Left cardiac atrium (tissue), 4 donors: ENCODE measurements at regions not wholly inside any gene's neighbourhood (a gene's known extent, or its start where the extent isn't known, plus 50 kb on each side); places are given as distances from the start of the nearest gene placed in this dataset.

Source experiments
- ATAC-seq, 2 donors: fragments of 200-7000 bp; cut with Tn5 transposase; one replicate each; pipeline ENCODE4 v1.9.1; 2020; ENCODE audit warnings: mild to moderate bottlenecking in 2 of 2, moderate library complexity in 2 of 2
- DNase-seq: peaks from one replicate; pipeline ENCODE4 v3.0.0-alpha.2; 2020
- intact Hi-C, 2 donors: fragments of 100-400 bp; cut with DNase I; formaldehyde crosslinking; loops; one replicate each; pipeline versions ENCODE4 v1.14.1 to v1.15.1; 2022 to 2023
- donor health status: DM: no; HTN: yes; CAD: no.
- donor health status: DM: no; HTN: yes; CAD: no; lungs with severe emphysema.
- donor health status: DM: yes; HTN: yes; CAD: no.
- donor health status: Dilated cardiomyopathy.

DNA sequence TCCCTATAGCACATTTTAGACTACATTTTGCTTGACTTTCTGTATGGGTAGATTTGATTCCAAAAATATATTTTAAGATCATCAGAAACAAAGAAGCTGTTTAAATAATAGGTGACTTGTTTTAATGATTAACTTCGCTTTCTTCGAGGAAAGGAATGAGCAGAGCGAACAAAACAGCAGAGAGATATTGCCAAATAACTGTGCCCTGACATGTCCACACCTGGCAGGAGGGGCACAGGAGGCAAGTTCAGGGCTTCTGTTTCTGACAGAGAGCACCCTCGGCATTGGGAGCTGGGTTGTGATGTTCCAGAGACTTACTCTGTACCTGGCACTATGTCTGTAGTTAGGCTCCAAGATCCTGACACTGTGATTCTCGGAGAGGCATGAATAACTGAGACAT is 155.7 kb upstream of the SASH1 start:
- no peak for ATAC-seq
- intact Hi-C loops: no loop called here

DNA sequence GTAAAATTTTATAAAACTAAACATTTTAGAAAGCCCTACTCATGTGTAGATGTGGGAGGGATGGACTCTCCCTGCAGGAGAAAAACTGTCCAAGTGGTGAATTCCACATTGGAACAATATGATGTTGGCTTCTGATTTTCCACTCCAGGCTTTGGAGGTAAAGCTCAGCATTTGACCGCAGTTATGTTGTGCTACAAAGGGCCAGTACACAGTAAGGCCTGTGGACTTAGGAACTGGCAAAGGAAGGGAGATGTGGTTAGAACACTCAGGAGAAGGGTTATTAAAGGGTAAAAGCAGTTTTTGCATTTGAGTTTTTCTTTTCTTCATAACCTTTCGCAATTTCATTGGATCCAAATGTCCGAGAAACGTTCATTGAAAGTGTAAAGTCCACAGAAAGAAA is 150.3 kb upstream of the SASH1 start:
- intact Hi-C loops: no loop called here
- no peak for DNase-seq
- peak; percentile 81 to 90 for ATAC-seq

More for the DNA sequence above, 155.7 kb upstream of the SASH1 start:
- DNase-seq: no peak

DNA sequence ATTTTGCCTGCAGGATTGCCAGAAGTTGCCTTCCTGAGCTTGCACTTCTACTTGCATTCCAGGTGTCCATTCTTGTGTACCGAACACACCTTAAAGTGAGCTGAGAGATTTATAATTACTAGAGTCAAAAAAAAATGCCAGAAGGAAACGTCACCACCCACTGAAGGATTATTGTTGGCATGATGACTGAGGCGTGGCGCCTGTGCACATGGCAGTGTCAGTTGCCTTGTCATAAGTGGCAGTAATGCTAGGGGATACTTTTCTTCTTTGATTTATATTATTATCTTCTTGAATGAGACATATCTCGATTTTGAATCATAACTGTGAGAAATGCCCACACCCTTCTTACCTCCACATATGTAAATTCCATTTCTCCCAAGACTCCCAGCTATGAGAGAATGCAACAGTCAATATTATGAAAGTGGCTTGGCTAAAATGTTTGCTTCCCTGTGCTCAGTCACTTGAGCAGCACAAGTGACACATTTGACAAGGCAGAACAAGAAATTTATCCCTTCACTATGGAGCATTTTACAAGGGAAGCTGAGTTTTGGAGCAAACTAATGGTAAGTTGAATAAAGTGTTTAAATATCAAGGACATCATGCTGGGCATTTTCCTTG is 149.5 kb upstream of the SASH1 start:
- intact Hi-C loops: no loop called here
- DNase-seq (no peak), ATAC-seq (no peak)

DNA sequence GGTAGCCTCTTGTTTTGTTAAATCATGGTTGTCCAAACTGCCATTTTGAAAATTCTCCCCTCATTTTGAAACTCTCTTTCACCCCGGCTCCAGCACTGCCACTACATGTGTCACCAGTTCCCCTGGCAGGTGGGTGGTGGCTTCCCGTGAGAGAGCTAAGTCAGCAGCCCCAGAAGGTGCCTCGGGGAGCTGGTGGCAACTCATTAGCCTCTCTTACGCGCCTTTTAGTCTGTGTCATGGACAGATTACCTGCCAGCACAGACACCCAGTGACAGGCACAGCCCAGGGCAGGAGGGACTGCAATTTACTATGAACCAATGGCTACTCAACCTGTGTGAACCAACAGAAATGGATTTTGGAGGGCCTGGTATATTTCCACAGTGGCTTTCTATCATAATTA is 147.1 kb upstream of the SASH1 start:
- intact Hi-C loops: no loop called here
- ATAC-seq (no peak), DNase-seq (no peak)

DNA sequence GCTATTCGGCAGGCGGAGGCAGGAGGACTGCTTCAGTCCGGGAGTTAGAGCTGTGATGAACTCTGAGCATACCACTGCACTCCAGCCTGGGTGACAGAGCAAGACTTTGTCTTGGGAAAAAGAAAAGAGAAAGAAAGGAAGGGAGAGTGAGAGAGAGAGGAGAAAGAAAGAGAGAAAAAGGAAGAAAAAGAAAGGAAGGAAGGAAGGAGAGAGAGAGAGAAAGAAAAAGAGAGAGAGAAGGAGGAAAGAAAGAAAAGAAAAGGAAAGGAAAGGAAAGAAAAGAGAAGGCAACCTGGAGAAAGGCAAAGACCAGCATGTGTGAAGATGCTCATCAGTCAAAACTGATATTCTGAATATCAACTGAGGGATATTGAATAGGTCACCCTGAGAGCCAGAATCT is 143.1 kb upstream of the SASH1 start:
- ATAC-seq (no peak), DNase-seq (no peak)
- intact Hi-C loops: no loop called here

DNA sequence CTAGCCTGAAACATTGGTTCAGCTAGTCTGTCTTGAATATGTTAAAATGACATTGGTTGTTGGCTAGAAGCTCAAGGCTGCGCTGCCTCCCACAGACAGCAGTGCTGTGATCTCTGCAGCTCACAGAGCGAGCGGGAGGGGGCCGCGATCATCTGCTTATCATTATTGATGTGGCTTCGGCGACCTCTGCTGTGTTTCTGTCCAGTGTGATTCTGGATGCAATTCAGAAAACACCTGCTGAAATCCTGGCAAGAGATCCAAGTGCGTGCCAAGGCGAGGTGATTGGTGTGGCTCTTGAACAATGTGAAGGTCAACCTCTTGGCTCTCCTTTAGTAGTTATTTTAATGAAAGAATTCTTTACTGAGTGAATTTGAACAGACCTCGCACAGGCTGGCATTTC is 142.3 kb upstream of the SASH1 start:
- ATAC-seq (peak; percentile 48), DNase-seq (no peak)
- intact Hi-C loops: no loop called here

DNA sequence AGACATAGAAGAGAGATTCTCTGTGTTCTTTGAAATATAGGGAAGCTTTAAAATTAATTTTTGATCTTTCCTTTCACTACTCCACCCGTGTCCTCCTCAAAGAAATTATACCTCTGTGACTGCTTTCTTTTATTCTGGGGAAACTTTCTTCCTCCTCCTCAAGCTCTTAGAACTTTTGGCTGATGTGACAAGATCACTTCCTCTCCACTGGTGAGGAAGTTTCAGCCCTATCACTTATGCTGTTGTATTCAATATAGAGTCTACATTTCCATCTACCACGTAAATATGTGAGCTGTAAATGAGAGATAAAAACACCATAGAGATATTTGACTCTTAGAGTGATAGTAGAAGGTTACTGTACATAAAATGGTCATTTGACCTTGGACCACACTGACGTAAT is 141.9 kb upstream of the SASH1 start:
- ATAC-seq (no peak), DNase-seq (no peak)
- intact Hi-C loops: no loop called here

DNA sequence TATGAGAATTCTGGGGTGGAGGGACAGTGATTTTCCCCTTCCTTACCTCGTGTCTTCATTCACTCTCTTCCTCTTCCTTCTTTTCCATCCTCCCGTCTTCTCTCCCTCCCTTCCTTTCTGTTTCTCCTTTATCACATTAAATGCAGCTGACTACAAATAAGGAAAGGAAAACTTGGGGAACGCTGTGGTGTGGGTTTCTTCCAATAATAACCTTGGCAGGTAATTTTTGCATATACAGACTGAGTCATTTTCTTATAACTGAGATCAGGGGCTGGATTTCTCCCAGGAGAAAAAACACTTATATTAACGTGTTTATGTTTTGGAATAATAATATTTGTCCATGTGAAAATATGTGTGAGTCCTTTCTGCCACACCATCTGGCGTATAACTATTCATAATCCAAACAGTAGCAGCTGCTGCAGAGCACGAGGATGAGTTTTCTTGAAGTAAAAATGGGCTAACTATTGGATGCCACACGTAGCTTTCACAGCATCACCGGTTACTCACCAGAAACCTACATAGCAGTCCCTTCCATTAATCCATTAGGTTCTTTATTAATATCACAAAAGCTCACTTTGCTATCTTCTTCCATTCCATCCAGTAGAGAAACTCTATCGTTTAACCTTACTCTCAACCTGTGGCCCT is 139.2 kb upstream of the SASH1 start:
- DNase-seq (no peak), ATAC-seq (peak in 1 of 2 donors; percentile 48)
- intact Hi-C loops: no loop called here

DNA sequence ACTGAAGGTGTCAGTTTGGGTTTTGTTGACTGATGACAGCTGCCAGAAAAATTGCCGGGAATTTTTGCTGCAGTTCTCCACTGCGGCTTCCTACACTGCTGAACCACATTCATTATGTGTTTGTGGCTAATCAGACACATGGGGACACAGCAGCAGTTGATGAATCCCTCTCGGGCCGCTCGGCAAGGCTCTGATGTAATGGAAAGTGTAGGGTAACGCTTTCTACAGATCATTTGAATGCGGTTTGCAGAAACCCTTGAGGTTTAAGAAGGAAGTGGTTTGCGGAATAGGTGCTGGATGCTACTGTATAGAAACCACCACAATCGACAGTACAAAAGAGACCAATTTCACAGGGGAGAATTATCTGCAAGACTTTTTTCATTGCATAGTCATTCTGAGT is 138.7 kb upstream of the SASH1 start:
- intact Hi-C loops: no loop called here
- ATAC-seq (peak; percentile 16 to 56), DNase-seq (no peak)

DNA sequence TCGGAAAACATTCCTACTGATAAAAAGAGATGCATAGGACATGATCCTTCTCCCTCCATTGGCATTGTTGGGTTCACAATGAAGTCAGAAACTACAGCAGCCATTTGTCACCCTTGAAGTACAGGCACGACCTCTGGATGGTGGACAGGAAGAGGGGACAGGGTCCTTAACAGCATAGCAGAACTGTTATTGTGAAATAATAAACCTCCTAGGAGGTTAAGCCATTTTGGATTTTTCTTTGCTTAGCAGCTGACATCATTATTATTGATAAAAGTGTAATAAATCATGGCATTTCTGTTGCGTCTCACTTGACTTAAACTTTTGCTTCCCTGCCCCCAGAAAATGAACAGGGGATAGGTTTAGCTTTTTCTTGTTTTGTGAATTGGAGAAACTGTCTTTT is 134.3 kb upstream of the SASH1 start:
- DNase-seq: no peak
- no peak for ATAC-seq
- intact Hi-C loops: no loop called here

DNA sequence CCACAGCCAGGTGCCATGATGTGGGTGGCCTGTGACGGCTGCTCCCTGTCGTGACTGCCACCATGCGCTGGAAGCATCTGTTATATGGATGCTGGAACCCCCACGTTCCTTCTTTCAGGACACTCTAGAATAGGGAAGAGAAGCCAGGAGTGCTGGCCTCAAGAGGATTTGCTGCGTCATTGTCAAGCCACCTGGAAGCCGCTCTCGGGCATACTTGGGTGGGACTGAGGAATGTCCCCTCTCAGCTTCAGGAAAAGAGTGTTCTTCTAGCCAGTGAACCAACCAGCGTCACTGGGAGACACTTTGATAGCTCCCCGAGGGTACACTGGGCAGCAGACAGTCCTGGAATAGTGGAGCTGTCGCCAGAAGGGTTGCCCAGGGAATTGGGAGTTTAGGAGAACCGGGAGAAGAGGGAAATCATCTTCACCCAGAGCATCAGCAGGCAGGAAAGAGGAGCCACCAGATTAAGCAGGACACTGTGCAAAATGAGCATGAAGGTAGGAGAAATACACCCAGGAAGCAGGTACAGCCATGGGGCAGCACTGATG is 130.8 kb upstream of the SASH1 start:
- DNase-seq (no peak), ATAC-seq (no peak)
- intact Hi-C loops: no loop called here

DNA sequence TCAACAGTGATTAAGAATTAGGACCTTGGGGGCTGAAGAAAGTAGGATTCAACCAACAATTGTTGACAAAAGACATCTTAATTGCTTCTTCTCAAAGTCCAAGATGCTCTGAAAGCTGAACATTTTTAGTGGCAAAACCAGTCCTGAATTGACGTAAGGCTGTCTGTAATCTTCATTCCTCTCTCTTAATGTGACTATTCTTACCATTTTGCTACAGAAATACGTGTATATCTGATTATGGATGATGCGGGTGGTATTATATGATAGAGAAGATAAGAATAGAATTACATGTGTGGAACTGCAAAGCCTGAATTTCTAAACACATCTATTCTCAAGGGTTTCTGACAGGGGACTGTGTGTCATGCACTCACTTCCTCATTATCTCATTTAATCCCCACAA is 130.3 kb upstream of the SASH1 start:
- DNase-seq (no peak), ATAC-seq (no peak)
- intact Hi-C loops: no loop called here

DNA sequence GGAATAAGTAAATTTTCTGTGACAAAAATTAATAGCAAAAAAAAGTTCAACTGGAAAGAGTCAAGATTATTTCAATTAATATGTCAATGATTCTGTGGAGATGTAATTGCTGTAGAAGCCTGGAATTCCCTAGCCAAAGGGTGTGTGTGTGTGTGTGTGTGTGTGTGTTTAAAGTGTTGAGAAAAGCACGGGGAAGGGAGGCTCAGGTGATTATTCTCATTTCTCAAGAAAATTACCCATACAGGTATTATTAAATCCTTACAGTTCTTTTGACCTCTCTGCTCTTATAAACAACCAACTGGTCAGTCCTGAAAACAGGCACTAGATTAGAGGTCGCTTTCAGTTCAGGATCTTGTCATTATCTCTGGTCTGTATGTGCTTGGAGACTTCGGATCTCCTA is 129.3 kb upstream of the SASH1 start:
- no peak for ATAC-seq
- intact Hi-C loops: no loop called here

DNA sequence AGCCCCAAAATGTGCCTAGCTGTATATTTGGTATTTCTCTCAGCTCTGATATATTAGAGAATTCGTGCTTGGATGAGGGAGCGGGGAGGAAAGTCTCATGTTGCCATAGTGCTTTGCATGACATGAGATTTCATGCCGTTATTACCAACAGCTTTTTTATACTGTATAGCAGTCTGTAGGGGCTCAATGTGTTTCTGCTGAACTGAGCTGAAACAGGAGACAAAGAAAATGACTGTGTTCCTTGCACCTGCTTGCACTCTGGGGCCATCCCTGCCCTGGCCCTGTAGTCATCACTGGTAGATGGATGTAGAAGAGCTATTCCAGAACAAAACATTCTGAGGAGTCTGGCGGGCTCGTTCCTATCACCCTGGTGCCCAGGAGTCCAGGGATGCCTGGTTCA is 128.0 kb upstream of the SASH1 start:
- DNase-seq: no peak
- intact Hi-C loops: no loop called here
- no peak for ATAC-seq

More for the DNA sequence above, 129.3 kb upstream of the SASH1 start:
- DNase-seq: no peak

DNA sequence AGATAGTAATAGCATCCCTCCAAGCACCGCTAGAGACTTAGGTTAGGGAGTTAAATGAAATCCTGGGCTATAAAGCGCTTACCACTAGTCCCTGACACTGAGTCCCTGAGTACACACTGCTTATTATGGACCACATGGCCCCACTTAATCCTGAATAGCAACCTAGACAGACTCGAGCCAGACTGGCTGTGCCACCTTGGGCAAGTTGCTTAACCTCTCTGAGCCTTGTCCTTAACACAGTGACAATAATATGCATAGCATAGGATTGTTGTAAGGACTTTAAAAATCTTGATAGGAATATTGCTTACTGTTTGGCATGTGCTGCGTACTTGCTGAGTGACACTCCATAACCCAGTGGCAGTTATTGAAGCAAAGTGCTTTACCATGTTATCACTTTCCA is 125.6 kb upstream of the SASH1 start:
- ATAC-seq: no peak
- intact Hi-C loops: no loop called here
- DNase-seq: no peak

DNA sequence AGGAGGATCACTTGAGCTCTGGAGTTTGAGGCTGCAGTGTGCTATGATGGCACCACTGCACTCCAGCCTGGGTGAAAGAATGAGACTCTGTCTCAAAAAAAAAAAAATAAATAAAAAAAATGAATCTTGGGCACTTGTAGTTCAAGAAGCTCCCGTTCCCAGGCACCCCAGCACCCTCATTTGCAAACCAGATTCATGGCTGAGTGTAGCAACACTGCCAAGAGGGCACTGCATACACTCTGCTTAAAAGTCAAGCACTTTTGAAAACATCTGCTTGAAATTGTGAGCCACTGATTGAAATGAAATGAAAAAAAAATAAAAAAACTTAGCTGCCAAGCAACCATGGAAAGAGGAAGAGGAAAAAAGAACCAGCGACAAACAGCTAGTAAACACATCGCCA is 124.7 kb upstream of the SASH1 start:
- ATAC-seq (no peak), DNase-seq (no peak)
- intact Hi-C loops: no loop called here

DNA sequence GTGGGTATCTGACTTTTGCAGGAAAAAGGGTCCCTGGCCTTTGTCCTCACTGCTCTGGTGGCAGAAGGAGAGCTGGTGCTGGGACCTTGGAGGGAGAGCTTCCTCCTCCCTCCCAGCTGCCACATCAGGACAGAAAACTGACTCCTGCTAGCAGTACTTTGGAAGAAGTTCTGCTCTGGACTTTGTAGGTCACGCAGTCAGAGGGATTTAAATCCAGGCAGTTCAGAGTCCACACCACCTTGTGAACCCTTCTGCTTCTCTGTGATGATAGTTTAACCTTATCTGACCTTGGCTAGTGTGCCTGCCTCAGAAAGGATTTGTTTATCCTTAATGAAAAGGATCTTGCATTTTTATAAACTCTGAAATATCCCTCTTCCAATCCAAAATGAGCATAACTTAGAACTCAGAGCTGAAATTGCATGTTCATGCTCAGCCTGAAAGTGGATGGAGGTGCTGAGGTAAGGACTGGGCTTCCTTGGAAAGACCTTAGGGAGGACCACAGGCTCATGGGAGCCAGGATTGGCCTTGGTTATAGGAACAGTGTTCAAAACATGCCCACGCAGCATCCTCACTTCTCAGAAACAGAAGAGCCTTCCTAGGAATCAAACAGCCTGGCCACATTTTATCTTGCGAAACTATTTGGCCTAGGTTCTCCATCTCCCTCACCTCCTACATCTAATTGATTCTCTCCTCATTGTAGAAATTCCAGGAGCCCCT is 123.9 kb upstream of the SASH1 start:
- intact Hi-C loops: no loop called here
- peak; percentile 53 to 57 for ATAC-seq
- peak; percentile 25 for DNase-seq

DNA sequence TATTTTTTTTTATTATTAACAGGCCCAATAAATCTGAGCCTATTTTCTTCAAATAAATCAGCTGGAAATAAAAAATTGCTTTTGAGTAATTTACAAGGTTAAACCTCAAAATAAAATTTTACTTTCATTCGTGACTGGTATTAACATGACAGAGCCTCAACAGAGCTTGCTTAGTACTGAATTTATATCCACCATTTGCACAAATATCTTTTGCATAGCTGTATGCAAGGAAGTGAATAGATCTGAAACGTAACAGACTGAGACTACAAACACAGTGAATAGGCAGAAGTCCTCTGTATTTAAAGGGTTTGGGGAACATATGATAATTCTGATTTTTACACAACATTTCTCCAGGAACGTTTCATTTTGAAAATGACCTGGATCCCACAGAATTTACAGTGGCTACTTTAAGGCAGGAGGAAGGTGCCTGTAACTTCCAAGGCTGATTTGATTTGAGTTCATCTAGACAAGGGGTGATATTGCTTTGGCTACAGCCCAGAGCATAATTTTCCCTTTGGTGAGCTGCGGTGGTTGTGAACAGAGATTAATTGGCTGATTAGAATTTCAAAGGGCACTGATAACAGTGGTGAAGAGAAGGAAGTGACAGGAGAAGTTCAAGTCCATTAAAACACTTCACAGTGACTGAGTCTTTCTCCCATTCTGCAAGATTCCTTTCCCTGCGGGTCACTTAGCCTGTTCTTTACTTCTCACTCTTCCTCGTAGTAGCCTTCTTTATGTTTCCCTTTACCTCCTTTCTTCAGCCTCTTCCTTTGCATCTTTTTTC is 121.2 kb upstream of the SASH1 start:
- intact Hi-C loops: no loop called here
- no peak for DNase-seq
- ATAC-seq: no peak

DNA sequence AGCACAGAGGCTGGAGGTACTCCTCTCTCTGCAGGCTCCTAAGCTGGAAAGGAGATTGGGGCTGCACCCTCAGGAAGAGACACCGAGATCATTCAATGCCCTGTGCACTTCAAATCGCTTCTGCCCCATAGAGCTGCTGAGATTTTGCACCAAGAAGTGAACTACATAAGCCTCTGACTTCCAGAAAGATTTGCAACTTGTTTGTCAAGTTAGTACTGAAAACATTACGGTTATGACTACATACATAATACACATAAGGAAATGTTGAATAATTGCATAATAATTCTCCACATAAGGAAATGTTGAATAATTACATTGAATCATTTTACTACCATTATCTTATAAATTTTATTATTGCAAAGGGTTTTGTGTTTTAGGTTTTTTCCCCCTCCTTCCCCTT is 120.3 kb upstream of the SASH1 start:
- intact Hi-C loops: no loop called here
- DNase-seq (no peak), ATAC-seq (no peak)

DNA sequence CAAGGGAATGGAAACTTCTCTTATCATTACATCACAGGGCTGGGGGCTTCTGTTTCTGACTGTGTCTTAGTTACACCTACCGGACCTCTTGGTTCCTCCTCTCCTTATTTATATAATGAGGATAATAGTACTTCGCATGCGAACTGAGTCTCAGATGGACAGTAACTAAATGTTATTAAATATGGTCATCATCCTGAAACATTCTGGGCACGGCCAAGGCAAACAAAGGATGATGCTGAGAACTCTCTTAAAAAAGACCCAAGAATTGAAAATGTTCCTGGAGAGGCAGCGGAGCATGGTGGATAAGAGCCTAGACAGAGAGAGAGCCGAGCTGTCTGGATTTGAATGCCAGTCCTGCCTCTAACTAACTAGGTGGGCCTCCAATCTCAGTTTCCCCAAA is 119.8 kb upstream of the SASH1 start:
- DNase-seq (no peak), ATAC-seq (no peak)
- intact Hi-C loops: no loop called here
